Colonic mucosa (tissue), 4 donors: ENCODE measurements at regions not wholly inside any gene's neighbourhood (a gene's known extent, or its start where the extent isn't known, plus 50 kb on each side); places are given as distances from the start of the nearest gene placed in this dataset.
"Not testable (repeated sequence)": the region's sequence is repeated elsewhere in the genome, so short reads cannot be mapped to it uniquely, and the experiment has no call there.

Source experiments
- DNase-seq: peaks from one replicate; pipeline ENCODE4 v3.0.0-alpha.2; 2020
- H3K27ac ChIP-seq: fragments of 200-600 bp; one replicate; pipeline ENCODE4 v1.8.0; 2021
- H3K27me3 ChIP-seq: fragments of 200-600 bp; one replicate; pipeline ENCODE4 v1.8.0; 2021
- H3K36me3 ChIP-seq: fragments of 200-600 bp; one replicate; pipeline ENCODE4 v1.8.0; 2021
- H3K4me1 ChIP-seq: fragments of 200-600 bp; one replicate; pipeline ENCODE4 v1.8.0; 2021; ENCODE audit warnings: mild to moderate bottlenecking
- H3K4me3 ChIP-seq: fragments of 200-600 bp; one replicate; pipeline ENCODE4 v1.8.0; 2021
- H3K9ac ChIP-seq, 2 donors: one replicate each; pipeline ENCODE4 v1.7.0; 2013; ENCODE audit warnings: control low read depth in 2 of 2, low read depth in 2 of 2, low read length in 2 of 2
- H3K9me3 ChIP-seq: fragments of 200-600 bp; one replicate; pipeline ENCODE4 v1.8.0; 2021
- intact Hi-C: fragments of 100-400 bp; cut with DNase I; formaldehyde crosslinking; loops from one replicate; pipeline ENCODE4 v1.14.1; 2022
- TF ChIP-seq, protein P1 (sequence below): fragments of 200-600 bp; IDR thresholded peaks from one replicate; pipeline ENCODE4 v1.8.0; 2022; ENCODE audit warnings: antibody characterized with exemption, mild to moderate bottlenecking
- donor health status: healthy.
- donor health status: DM: no; HTN: no; CAD: no.
- donor health status: DM: no; HTN: no; CAD: no.

DNA sequence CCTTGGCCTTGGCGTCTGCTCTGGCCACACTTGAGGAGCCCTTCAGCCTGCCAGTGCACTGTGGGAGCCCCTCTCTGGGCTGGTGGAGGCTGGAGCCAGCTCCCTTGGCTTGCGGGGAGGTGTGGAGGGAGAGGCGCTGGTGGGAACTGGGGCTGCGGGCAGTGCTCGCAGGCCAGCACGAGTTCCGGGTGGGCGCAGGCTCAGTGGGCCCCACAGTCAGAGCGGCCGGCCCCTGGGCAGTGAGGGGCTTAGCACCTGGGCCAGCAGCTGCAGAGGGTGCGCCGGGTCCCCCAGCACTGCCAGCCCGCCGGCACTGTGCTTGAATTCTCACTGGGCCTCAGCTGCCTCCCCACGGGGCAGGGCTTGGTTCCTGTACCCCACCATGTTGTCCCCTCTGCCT, 68.7 kb upstream of the KCNAB1 start:
- Histone ChIP-seq H3K27ac (no peak overlapping the region), H3K4me1 (no peaks in the 10 kb centered on the region), H3K27me3 (no peaks in the 10 kb centered on the region), H3K9me3 (no peaks in the 10 kb centered on the region), H3K36me3 (no peaks in the 10 kb centered on the region), H3K4me3 (no peak overlapping the region), H3K9ac (no peak overlapping the region)
- TF ChIP-seq, protein P1, sequence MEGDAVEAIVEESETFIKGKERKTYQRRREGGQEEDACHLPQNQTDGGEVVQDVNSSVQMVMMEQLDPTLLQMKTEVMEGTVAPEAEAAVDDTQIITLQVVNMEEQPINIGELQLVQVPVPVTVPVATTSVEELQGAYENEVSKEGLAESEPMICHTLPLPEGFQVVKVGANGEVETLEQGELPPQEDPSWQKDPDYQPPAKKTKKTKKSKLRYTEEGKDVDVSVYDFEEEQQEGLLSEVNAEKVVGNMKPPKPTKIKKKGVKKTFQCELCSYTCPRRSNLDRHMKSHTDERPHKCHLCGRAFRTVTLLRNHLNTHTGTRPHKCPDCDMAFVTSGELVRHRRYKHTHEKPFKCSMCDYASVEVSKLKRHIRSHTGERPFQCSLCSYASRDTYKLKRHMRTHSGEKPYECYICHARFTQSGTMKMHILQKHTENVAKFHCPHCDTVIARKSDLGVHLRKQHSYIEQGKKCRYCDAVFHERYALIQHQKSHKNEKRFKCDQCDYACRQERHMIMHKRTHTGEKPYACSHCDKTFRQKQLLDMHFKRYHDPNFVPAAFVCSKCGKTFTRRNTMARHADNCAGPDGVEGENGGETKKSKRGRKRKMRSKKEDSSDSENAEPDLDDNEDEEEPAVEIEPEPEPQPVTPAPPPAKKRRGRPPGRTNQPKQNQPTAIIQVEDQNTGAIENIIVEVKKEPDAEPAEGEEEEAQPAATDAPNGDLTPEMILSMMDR: no peak
- no peak for DNase-seq
- intact Hi-C loops: no loop called here

DNA sequence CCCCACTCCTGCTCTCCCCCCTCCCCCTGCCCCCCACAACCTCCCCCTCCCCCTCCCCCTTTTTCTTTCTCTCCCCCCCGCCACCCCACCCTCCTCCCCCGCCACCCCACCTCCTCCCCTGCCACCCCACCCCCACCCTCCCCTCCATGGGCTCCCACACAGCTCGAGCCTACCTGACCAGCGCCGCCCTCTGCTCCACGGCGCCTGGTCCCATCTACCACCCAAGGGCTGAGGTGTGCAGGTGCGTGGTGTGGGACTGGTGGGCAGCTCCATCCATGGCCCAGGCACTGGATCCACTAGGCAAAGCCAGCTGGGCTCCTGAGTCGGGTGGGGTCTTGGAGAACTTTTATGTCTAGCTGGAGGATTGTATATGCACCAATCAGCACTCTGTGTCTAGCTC, 68.3 kb upstream of the KCNAB1 start:
- Histone ChIP-seq H3K4me3 (no peak overlapping the region), H3K9me3 (no peaks in the 10 kb centered on the region), H3K27me3 (no peaks in the 10 kb centered on the region), H3K9ac (no peak overlapping the region), H3K27ac (no peak overlapping the region), H3K36me3 (no peaks in the 10 kb centered on the region), H3K4me1 (no peaks in the 10 kb centered on the region)
- intact Hi-C loops: no loop called here
- DNase-seq: no peak
- TF ChIP-seq, protein P1: no peak

DNA sequence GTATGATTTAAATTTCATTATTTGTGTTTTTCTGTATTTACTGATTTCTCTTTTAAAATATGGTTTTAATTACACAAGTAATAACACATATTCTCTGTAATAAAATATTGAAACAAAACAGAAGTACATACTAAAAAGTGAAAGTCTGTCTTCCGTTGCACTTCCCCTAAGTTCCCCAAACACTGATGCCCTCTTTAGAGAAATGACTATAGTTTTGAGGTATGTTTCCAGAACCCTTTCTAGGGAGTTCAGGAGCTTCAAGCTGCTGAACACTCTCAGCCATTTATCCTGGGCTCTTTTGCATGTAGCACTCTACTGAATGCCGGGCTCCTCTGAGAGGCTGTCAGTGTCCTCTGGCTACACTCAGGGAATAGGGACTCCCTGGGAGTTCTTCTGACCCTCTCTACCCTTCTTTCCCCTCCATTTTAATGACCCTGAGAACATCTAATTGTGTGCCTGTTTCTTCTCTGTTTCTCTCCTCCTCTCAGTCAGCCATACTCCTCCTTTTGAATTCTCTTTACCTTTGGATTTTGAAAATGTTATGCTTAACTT, 60.4 kb upstream of the KCNAB1 start:
- Histone ChIP-seq H3K4me3 (no peak overlapping the region), H3K9me3 (no peaks in the 10 kb centered on the region), H3K4me1 (no peaks in the 10 kb centered on the region), H3K27ac (no peak overlapping the region), H3K27me3 (no peaks in the 10 kb centered on the region), H3K36me3 (no peaks in the 10 kb centered on the region), H3K9ac (no peak overlapping the region)
- no peak for DNase-seq
- TF ChIP-seq, protein P1: no peak
- intact Hi-C loops: no loop called here

DNA sequence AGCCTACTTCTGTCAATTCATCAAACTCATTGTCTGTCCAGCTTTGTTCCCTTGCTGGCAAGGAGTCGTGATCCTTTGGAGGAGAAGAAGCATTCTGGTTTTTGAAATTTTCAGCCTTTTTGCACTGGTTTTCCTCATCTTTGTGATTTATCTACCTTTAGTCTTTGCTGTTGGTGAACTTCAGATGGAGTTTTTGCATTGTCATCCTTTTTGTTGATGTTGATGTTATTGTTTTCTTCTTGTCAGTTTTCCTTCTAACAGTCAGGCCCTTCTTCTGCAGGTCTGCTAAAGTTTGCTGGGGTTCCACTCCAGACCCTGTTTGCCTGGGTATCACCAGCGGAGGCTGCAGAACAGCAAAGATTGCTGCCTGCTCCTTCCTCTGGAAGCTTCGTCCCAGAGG, 52.2 kb upstream of the KCNAB1 start:
- H3K27ac ChIP-seq, H3K27me3 ChIP-seq, H3K9me3 ChIP-seq, H3K36me3 ChIP-seq, H3K9ac ChIP-seq, H3K4me3 ChIP-seq, DNase-seq, H3K4me1 ChIP-seq, intact Hi-C loops: not testable (repeated sequence)

DNA sequence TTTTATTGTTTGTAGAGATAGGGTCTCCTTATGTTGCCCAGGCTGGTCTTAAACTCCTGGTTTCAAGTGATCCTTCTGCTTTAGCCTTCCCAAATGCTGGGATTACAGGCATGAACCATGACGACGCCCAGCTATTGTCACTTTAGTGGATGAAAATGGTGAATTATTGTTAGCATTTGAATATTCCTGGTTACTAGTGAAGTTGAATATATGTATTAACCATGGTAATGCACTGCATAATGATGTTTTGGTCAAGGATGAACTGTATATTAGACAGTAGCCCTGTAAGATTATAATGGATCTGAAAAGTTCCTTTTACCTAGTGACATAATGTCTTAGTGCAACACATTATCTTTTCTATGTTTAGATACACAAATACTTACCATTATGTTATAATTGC, 50.4 kb upstream of the KCNAB1 start:
- Histone ChIP-seq H3K27ac (no peak overlapping the region), H3K4me3 (no peak overlapping the region), H3K4me1 (no peaks in the 10 kb centered on the region), H3K9me3 (no peaks in the 10 kb centered on the region), H3K9ac (no peak overlapping the region), H3K36me3 (no peaks in the 10 kb centered on the region), H3K27me3 (no peaks in the 10 kb centered on the region)
- DNase-seq: no peak
- intact Hi-C loops: no loop called here
- TF ChIP-seq, protein P1: no peak
